ENCODE measurements at regions not wholly inside any gene's neighbourhood (a gene's known extent, or its start where the extent isn't known, plus 50 kb on each side); places are given as distances from the start of the nearest gene placed in this dataset.

DNA sequence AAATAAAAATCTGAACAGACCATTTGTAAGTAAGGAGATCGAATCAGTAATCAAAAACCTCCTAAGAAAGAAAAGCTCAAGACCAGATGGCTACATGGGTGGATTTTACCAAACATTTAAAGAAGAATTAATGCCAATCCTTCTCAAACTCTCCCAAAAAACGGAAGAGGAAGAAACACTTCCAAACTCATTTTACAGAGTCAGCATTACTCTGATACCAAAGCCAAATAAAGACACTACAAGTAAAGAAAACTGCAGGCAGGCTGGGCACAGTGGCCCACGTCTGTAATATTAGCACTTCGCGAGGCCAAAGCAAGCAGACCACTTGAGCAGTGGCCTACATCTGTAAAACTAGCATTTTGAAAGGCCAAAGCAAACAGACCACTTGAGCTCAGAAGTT lies 159.8 kb downstream of the DPY19L2 start:
- TF ChIP-seq CTCF (IDR thresholded peaks at IDR 0.05) (no peak), POLR2A (IDR thresholded peaks at IDR 0.05) (no peak)
